Type B pancreatic cell (in vitro differentiated cells): ENCODE measurements at regions not wholly inside any gene's neighbourhood (a gene's known extent, or its start where the extent isn't known, plus 50 kb on each side); places are given as distances from the start of the nearest gene placed in this dataset.
"Not testable (repeated sequence)": the region's sequence is repeated elsewhere in the genome, so short reads cannot be mapped to it uniquely, and the experiment has no call there.

Experiments
- DNase-seq: peaks from one replicate; pipeline ENCODE4 v3.0.0; 2021; ENCODE audit warnings: mixed read lengths; ENCODE audit not compliant: unreplicated experiment; ENCODE audit errors: extremely low spot score
- H3K27ac Mint-ChIP-seq: 2 replicates; pipeline ENCODE4 v1.8.0; 2021; ENCODE audit warnings: mild to moderate bottlenecking, mixed read lengths
- H3K27me3 Mint-ChIP-seq: 2 replicates; pipeline ENCODE4 v1.8.0; 2021; ENCODE audit warnings: mixed read lengths
- H3K36me3 Mint-ChIP-seq: 2 replicates; pipeline ENCODE4 v1.8.0; 2021; ENCODE audit warnings: mixed read lengths
- H3K4me1 Mint-ChIP-seq: one replicate; pipeline ENCODE4 v1.8.0; 2021; ENCODE audit warnings: mixed read lengths; ENCODE audit not compliant: unreplicated experiment
- H3K4me3 Mint-ChIP-seq: 2 replicates; pipeline ENCODE4 v1.8.0; 2021; ENCODE audit warnings: mild to moderate bottlenecking, mixed read lengths
- H3K9me3 Mint-ChIP-seq: 2 replicates; pipeline ENCODE4 v1.8.0; 2021; ENCODE audit warnings: mixed read lengths
- TF ChIP-seq, protein P1 (sequence below): fragments of 200-600 bp; sonication (generic); conservative IDR thresholded peaks from 2 replicates; pipeline ENCODE4 v1.5.0; 2021; ENCODE audit warnings: antibody characterized with exemption, mild to moderate bottlenecking

DNA sequence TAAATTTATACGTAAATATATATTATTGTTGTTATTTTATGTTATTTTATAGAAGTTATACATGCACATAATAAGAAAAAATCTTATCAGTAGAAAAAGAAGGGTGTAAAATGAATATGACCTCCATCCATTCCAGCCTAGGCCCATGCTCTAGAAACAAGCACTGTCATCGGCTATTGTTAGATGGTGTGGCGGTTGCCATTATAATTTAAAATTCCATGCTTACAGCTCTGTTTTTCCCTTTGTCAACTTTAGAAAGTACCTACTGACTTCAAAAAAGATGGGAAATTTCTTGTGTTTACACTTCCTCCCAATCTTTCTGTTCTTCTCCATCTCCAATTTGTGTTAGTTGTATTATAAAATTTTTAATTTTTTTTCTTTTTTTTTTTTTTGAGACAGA lies 61.9 kb upstream of the RDX start:
- Mint-ChIP-seq H3K27me3 (no peaks in the 10 kb centered on the region), H3K27ac (no peak overlapping the region), H3K36me3 (no peaks in the 10 kb centered on the region), H3K4me3 (no peak overlapping the region), H3K4me1 (peaks cover 25% of the 10 kb centered on the region), H3K9me3 (no peaks in the 10 kb centered on the region)
- TF ChIP-seq, protein P1, sequence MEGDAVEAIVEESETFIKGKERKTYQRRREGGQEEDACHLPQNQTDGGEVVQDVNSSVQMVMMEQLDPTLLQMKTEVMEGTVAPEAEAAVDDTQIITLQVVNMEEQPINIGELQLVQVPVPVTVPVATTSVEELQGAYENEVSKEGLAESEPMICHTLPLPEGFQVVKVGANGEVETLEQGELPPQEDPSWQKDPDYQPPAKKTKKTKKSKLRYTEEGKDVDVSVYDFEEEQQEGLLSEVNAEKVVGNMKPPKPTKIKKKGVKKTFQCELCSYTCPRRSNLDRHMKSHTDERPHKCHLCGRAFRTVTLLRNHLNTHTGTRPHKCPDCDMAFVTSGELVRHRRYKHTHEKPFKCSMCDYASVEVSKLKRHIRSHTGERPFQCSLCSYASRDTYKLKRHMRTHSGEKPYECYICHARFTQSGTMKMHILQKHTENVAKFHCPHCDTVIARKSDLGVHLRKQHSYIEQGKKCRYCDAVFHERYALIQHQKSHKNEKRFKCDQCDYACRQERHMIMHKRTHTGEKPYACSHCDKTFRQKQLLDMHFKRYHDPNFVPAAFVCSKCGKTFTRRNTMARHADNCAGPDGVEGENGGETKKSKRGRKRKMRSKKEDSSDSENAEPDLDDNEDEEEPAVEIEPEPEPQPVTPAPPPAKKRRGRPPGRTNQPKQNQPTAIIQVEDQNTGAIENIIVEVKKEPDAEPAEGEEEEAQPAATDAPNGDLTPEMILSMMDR, result no peak
- no peak for DNase-seq

- H3K27me3 Mint-ChIP-seq, H3K4me3 Mint-ChIP-seq, DNase-seq, H3K36me3 Mint-ChIP-seq, H3K9me3 Mint-ChIP-seq, H3K27ac Mint-ChIP-seq: not testable (repeated sequence)
- peaks cover 23% of the 10 kb centered on the region for H3K4me1 Mint-ChIP-seq
Observed at GRCh38 chr11:110360781-110361408, 64.5 kb upstream of the RDX start.

DNA sequence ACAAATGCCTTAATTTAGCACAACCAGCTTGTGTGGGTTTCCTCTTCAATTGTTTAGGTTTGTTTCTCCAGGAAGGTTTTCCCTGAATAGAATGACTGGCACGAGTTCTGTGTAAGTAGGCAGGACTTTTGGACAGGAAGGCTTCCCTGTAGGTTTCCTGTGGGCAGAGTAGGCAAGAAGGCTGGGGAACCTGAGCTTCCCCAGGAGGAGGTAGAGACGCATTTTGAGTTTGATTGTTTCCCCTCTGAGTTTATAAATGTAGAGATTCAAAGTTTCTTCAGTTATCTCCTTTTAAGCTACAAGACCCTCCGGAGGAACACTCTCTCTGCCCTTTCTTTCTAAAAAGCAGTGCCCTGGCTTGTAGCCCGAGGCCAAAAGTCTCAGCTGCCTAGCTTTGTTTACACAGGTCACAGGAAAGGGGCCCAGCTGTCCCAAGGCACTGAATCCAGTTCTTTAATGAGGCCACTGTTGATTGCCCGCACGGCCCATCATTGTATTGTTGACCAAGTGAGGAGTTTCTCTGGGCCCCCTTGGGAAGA lies 66.6 kb upstream of the RDX start:
- no peak for DNase-seq
- no peaks in the 10 kb centered on the region for H3K36me3 Mint-ChIP-seq
- H3K27me3 Mint-ChIP-seq, result no peaks in the 10 kb centered on the region
- peaks cover 19% of the 10 kb centered on the region for H3K4me1 Mint-ChIP-seq
- H3K27ac Mint-ChIP-seq, result peak overlapping the region; percentile 51
- TF ChIP-seq, protein P1, result no peak
- no peaks in the 10 kb centered on the region for H3K9me3 Mint-ChIP-seq
- peak overlapping the region; percentile 6 for H3K4me3 Mint-ChIP-seq

- TF ChIP-seq, protein P1, result no peak
- H3K9me3 Mint-ChIP-seq, result no peaks in the 10 kb centered on the region
- H3K36me3 Mint-ChIP-seq, result no peaks in the 10 kb centered on the region
- H3K27ac Mint-ChIP-seq, result peak overlapping the region; percentile 81
- H3K4me1 Mint-ChIP-seq, result peaks cover 19% of the 10 kb centered on the region
- H3K27me3 Mint-ChIP-seq, result no peaks in the 10 kb centered on the region
- DNase-seq, result no peak
- no peak overlapping the region for H3K4me3 Mint-ChIP-seq
Observed at GRCh38 chr11:110366291-110366690, 63.5 kb upstream of the FDX1 start.

GRCh38 chr11:110367571-110367970 lies 62.2 kb upstream of the FDX1 start:
- Mint-ChIP-seq H3K27ac (no peak overlapping the region), H3K27me3 (no peaks in the 10 kb centered on the region), H3K4me1 (peaks cover 18% of the 10 kb centered on the region), H3K9me3 (no peaks in the 10 kb centered on the region), H3K4me3 (no peak overlapping the region), H3K36me3 (no peaks in the 10 kb centered on the region)
- TF ChIP-seq, protein P1, result peak; percentile 50
- no peak for DNase-seq

DNA sequence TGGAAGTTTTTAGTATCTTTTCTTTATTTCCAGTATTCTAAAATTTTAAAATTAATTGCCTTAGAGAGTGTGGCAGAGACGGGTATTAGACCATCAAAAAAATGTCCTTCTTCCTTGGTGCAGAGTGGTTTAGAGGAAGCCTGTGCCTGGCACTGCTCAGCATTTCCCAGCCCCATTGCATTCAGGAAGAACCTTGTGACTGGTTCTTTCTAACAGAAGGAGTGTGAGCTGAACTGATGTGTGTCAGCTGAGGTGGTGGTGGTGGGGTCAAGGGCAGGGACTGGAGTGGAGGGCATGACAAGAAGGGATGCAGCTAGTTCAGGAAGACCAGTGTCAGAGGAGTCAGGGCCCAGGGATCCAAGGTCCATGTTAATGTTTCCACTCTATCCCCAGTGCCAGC lies 58.7 kb upstream of the FDX1 start:
- Mint-ChIP-seq H3K4me3 (no peak overlapping the region), H3K4me1 (peaks cover 10% of the 10 kb centered on the region), H3K36me3 (no peaks in the 10 kb centered on the region)

More for the DNA sequence above, 58.7 kb upstream of the FDX1 start:
- Mint-ChIP-seq H3K27me3 (no peaks in the 10 kb centered on the region), H3K9me3 (no peaks in the 10 kb centered on the region), H3K27ac (no peak overlapping the region)
- TF ChIP-seq, protein P1, result no peak
- DNase-seq, result no peak
